HCT116 (cell line): ENCODE measurements at regions not wholly inside any gene's neighbourhood (a gene's known extent, or its start where the extent isn't known, plus 50 kb on each side); places are given as distances from the start of the nearest gene placed in this dataset.

ENCODE experiments used
- ATAC-seq: fragments of 200-7000 bp; cut with Tn5 transposase; 2 replicates; pipeline ENCODE4 v1.9.1; 2020; ENCODE audit warnings: mild to moderate bottlenecking, moderate library complexity
- BruUV-seq: library from RNA; stranded (reverse); fragments of 400-500 nt; replicated peaks from 2 replicates; lab custom pipeline; 2021; lab: Mats Ljungman, UMichigan
- CTCF ChIA-PET: fragments of 300-600 bp; sonication (Branson Sonifier 250); formaldehyde crosslinking; loops from one replicate; lab custom pipeline; 2021; ENCODE audit warnings: antibody characterized with exemption; lab: Charles Lee
- POLR2A ChIA-PET: fragments of 300-600, 350-600 bp; sonication (Branson Sonifier 250); formaldehyde crosslinking; loops from one replicate; lab custom pipeline; 2021; ENCODE audit warnings: antibody characterized with exemption; lab: Charles Lee
- RAD21 ChIA-PET, 2 experiments: fragments of 300-600 bp; sonication (Branson Sonifier 250); formaldehyde crosslinking; loops; one replicate each; lab custom pipeline; 2023; ENCODE audit warnings: low total read pairs in 2 of 2; ENCODE audit not compliant: uncharacterized antibody in 2 of 2, unreplicated experiment in 2 of 2, low non-redundant PET in 1 of 2; lab: Charles Lee
- DNase-seq: peaks from one replicate; pipeline ENCODE4 v3.0.0-alpha.2; 2010; ENCODE audit warnings: low read depth, low spot score
- H2AFZ ChIP-seq: fragments of 200-600 bp; shearing (Covaris generic), sonication (generic); 2 replicates; pipeline ENCODE4 v1.6.1; 2017; ENCODE audit warnings: low read depth, mixed run types, mixed read lengths, antibody characterized with exemption, low read length; ENCODE audit not compliant: poor library complexity, severe bottlenecking
- H3K27ac ChIP-seq: 2 replicates; pipeline ENCODE4 v1.5.1; 2012; ENCODE audit warnings: low read depth, low read length
- H3K27me3 ChIP-seq: fragments of 200-600 bp; sonication (generic); 2 replicates; pipeline ENCODE4 v1.6.1; 2016; ENCODE audit warnings: mixed run types, low read length, mixed read lengths; ENCODE audit not compliant: insufficient read depth
- H3K36me3 ChIP-seq, 2 experiments: fragments of 200-500 bp in 1 of 2; fragments of 200-600 bp in 1 of 2; sonication (Bioruptor generic) in 1 of 2; sonication (generic) in 1 of 2; 2 replicates each; pipeline versions ENCODE4 v1.5.1 to v1.6.1; 2014 to 2016; ENCODE audit warnings: low read length in 2 of 2, inconsistent platforms in 1 of 2, mixed read lengths in 1 of 2, mixed run types in 1 of 2; ENCODE audit not compliant: insufficient read depth in 2 of 2, control insufficient read depth in 1 of 2
- H3K4me1 ChIP-seq, 2 experiments: fragments of 200-600 bp in 1 of 2; sonication (generic) in 1 of 2; 2 replicates each; pipeline versions ENCODE4 v1.5.1 to v1.6.1; 2012 to 2017; ENCODE audit warnings: low read length in 2 of 2, inconsistent platforms in 1 of 2, mild to moderate bottlenecking in 1 of 2, mixed read lengths in 1 of 2, mixed run types in 1 of 2, moderate library complexity in 1 of 2; ENCODE audit not compliant: insufficient read depth in 2 of 2, control insufficient read depth in 1 of 2
- H3K4me2 ChIP-seq: fragments of 200-600 bp; sonication (generic); 2 replicates; pipeline ENCODE4 v1.6.1; 2017; ENCODE audit warnings: mixed run types, low read length, mixed read lengths
- H3K4me3 ChIP-seq, 2 experiments: fragments of 200-600 bp in 1 of 2; sonication (generic) in 1 of 2; replicated peaks in 1 of 2; 2 replicates each; pipeline ENCODE4 v1.5.1; 2011 to 2016; ENCODE audit warnings: low read length in 2 of 2, control low read depth in 1 of 2, low read depth in 1 of 2, mild to moderate bottlenecking in 1 of 2, mixed read lengths in 1 of 2, mixed run types in 1 of 2
- H3K79me2 ChIP-seq: fragments of 200-600 bp; sonication (generic); 2 replicates; pipeline ENCODE4 v1.6.1; 2017; ENCODE audit warnings: mild to moderate bottlenecking, mixed run types, low read length, moderate library complexity, mixed read lengths; ENCODE audit not compliant: insufficient read depth
- H3K9ac ChIP-seq: fragments of 200-600 bp; sonication (generic); 2 replicates; pipeline ENCODE4 v1.6.1; 2016; ENCODE audit warnings: low read length, mixed read lengths
- H3K9me2 ChIP-seq: fragments of 200-600 bp; sonication (generic), shearing (Covaris generic); 2 replicates; pipeline ENCODE4 v1.6.1; 2017; ENCODE audit warnings: mixed run types, mild to moderate bottlenecking, moderate library complexity; ENCODE audit not compliant: insufficient read depth
- H3K9me3 ChIP-seq, 2 experiments: fragments of 200-500 bp in 1 of 2; fragments of 200-600 bp in 1 of 2; sonication (Bioruptor generic) in 1 of 2; sonication (generic) in 1 of 2; 2 replicates each; pipeline ENCODE4 v1.6.1; 2014 to 2017; ENCODE audit warnings: low read length in 2 of 2, mixed read lengths in 2 of 2, inconsistent platforms in 1 of 2, low read depth in 1 of 2, mild to moderate bottlenecking in 1 of 2, mixed run types in 1 of 2, moderate library complexity in 1 of 2; ENCODE audit not compliant: control insufficient read depth in 1 of 2, insufficient read depth in 1 of 2
- H4K20me1 ChIP-seq: fragments of 200-600 bp; sonication (generic), shearing (Covaris generic); 2 replicates; pipeline ENCODE4 v1.6.1; 2017; ENCODE audit warnings: mixed run types, mild to moderate bottlenecking, moderate library complexity; ENCODE audit not compliant: insufficient read depth
- ELF1 ChIP-seq: IDR thresholded peaks from 2 replicates; pipeline ENCODE4 v1.6.1; 2012; ENCODE audit warnings: low read depth, borderline replicate concordance
- REST ChIP-seq: IDR thresholded peaks from 2 replicates; pipeline ENCODE4 v1.6.1; 2012; ENCODE audit warnings: low read depth
- SIN3A ChIP-seq: IDR thresholded peaks from 2 replicates; pipeline ENCODE4 v1.6.1; 2012; ENCODE audit warnings: low read depth
- intact Hi-C: fragments of 100-400 bp; cut with micrococcal nuclease; formaldehyde crosslinking; loops from 2 replicates; pipeline ENCODE4 v1.10.0; 2022

GRCh38 chr3:107076946-107077345 is 300.3 kb upstream of the CCDC54 start (continued):
- no peak for TF ChIP-seq REST
- TF ChIP-seq ELF1: no peak

- RAD21 ChIA-PET: no interaction called here
- POLR2A ChIA-PET: no interaction called here
- Histone ChIP-seq H4K20me1 (no peaks in the 10 kb centered on the region), H3K36me3 (no peaks in the 10 kb centered on the region), H3K79me2 (no peaks in the 10 kb centered on the region), H3K4me2 (no peak overlapping the region)
- BruUV-seq: no TSS peak
- intact Hi-C loops: no loop called here
- no peak for TF ChIP-seq SIN3A
- TF ChIP-seq, all 23 proteins: peak for 0
- no peak overlapping the region for H3K9ac ChIP-seq
- H3K4me3 ChIP-seq: no peak overlapping the region
- H3K27me3 ChIP-seq: no peaks in the 10 kb centered on the region
- ATAC-seq: no peak
- H2AFZ ChIP-seq: no peak overlapping the region
- H3K4me1 ChIP-seq: no peaks in the 10 kb centered on the region
- H3K27ac ChIP-seq: no peak overlapping the region
- CTCF ChIA-PET: interaction anchor here (3.0 kb wide), 1 partner anchor 12 kb away, joined by 12 read pairs; no protein-coding TSS in a partner anchor
- no peaks in the 10 kb centered on the region for H3K9me3 ChIP-seq
- no peaks in the 10 kb centered on the region for H3K9me2 ChIP-seq
- DNase-seq: no peak
Observed at GRCh38 chr3:107077391-107077790, 299.8 kb upstream of the CCDC54 start.

- ChIA-PET POLR2A (no interaction called here), RAD21 (no interaction called here)
- no peak overlapping the region for H3K4me2 ChIP-seq
- intact Hi-C loops: no loop called here
- no peaks in the 10 kb centered on the region for H3K4me1 ChIP-seq
- no peak for TF ChIP-seq REST
- TF ChIP-seq, all 23 proteins: peak for 0
- Histone ChIP-seq H3K9me2 (no peaks in the 10 kb centered on the region), H3K79me2 (no peaks in the 10 kb centered on the region), H4K20me1 (no peaks in the 10 kb centered on the region), H2AFZ (no peak overlapping the region), H3K9me3 (no peaks in the 10 kb centered on the region), H3K27me3 (no peaks in the 10 kb centered on the region), H3K27ac (no peak overlapping the region), H3K9ac (no peak overlapping the region), H3K36me3 (no peaks in the 10 kb centered on the region), H3K4me3 (no peak overlapping the region)
- no TSS peak for BruUV-seq
- ATAC-seq (no peak), DNase-seq (no peak)
- CTCF ChIA-PET: no interaction called here
Observed at GRCh38 chr3:107082527-107082926, 294.7 kb upstream of the CCDC54 start.
